ENCODE measurements at regions not wholly inside any gene's neighbourhood (a gene's known extent, or its start where the extent isn't known, plus 50 kb on each side); places are given as distances from the start of the nearest gene placed in this dataset.
"Not testable (repeated sequence)": the region's sequence is repeated elsewhere in the genome, so short reads cannot be mapped to it uniquely, and the experiment has no call there.

DNA sequence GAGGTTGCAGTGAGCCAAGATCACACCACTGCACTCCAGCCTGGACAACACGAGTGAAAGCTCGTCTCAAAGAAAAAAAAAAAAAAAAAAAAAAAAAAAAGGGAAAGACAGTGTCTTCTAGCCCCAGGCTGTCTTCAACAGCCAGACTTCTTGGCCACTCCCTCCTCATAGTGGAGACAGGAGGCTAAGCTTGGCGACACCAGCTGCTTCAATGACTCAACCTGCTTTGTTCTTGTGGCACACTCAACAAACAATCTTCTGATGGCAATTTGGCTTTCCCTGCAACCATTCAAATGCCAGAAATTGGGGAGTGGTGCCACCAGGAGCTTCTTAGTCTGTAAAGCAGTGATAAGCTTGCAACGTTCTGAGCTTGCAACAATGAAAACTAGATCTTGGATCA, 290.4 kb upstream of the DYNLRB2 start:
- no peak for DNase-seq

- not testable (repeated sequence) for DNase-seq
Observed at GRCh38 chr16:80243303-80243702, 297.5 kb upstream of the DYNLRB2 start.

DNA sequence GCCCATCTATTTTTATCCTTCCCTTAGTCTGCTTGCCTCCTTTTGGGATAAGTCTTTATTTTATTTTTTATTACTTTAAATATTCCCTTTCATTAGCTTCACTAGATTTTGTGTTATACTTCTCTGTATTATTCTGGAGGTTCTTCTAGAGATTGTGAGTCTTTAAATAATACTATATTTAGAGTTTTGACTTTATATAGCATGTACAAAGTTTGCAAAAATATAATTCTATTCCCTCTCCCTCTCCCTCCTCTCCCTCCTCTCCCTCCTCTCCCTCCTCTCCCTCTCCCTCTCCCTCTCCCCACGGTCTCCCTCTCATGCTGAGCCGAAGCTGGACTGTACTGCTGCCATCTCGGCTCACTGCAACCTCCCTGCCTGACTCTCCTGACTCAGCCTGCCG, 298.5 kb upstream of the DYNLRB2 start:
- DNase-seq: not testable (repeated sequence)

- no peak for DNase-seq
Observed at GRCh38 chr16:80233097-80233835, 307.5 kb upstream of the DYNLRB2 start.

DNA sequence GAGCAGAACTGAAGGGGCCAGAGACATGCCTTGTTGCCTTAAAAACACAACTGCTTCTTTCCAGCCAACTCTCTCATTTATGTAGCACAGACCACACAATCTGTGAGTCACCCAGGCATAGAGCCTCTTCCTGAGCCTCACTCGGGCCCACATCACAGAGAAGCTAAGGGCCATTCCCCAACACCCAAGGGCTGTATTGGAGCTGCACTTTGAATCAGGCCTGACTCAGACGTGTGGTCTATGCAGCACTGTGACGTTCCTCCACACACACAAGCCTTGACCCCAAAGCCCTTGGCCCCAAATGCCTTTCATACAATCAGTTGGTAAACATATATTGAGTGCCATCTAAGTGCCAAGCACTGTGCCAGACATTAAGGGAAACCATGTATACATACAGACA, 308.9 kb upstream of the DYNLRB2 start:
- DNase-seq: no peak

DNA sequence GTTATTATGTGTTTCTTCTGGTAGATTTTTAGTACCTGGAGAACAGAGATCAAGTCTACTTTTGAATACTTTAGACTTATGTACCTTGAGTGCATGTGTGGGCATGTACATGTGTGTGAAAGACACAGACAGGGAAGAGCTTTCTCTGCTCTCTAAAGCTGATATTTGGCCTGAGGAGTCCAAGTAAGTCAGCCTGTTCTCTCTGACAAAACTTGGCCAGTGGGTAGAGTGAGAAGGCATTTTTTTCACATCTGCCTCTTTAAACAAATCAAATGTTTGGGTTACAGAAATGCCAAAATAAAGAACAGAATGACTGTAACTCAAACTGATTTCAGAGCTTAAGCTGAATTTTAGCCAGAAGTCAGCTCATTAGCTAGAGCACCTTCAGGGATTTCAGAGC, 309.7 kb upstream of the DYNLRB2 start:
- no peak for DNase-seq

DNA sequence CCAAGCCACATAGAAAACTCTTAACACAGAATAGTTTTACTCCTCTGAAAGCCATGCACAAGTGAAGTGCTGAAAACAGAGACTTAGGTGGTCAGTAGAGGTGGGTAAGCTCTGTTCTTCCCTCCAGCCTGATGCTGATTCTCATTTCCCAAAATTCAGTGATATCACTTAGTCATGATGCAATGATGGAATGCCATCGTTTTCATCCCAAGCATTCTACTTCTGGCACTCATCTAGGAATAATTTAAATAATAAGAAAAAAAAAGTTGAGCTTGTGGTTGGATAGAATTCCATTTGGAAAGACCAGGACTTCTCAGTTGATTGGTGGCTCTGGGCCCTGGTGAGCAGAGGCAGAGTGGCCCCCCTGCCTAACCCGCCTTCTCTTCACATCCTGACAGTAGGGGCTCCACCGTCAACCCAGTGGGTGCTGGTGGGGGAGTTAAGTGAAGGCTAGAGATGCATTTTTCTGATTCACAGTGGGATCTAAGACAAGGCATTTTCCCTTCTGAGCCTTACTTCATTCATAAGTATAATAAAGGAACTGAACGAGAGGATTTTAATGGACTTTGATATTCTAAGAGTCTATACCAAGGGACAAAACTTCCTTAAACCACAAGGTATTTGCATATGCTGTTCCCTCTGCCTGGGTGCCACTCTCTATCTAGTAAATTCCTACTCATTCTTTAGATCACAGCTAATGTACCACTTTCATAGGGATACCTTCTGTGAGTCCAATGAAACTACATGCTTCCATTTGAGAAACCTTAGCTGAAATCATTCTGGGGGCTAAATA, 310.3 kb upstream of the DYNLRB2 start:
- DNase-seq: no peak

- no peak for DNase-seq
Observed at GRCh38 chr16:80226499-80226898, 314.3 kb upstream of the DYNLRB2 start.

DNA sequence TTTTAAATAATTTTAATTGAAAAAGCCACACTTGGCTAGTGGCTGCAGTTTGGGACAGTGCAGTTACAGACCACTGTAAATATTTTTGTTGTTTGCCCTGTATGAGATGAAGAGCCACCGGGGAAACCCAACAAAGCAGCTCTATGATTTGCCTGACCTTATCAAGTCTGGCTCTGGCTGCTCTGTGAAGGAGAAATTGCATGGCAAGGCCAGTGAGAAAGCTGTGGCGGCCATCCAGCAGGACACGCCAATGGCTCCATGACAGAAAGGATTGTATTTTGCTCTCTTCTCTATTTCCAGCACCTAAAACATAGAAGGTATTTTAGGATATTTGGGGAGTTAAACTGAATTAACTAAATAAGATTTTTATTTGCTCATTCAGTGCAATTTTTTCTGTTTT, 330.0 kb upstream of the DYNLRB2 start:
- DNase-seq: no peak

DNA sequence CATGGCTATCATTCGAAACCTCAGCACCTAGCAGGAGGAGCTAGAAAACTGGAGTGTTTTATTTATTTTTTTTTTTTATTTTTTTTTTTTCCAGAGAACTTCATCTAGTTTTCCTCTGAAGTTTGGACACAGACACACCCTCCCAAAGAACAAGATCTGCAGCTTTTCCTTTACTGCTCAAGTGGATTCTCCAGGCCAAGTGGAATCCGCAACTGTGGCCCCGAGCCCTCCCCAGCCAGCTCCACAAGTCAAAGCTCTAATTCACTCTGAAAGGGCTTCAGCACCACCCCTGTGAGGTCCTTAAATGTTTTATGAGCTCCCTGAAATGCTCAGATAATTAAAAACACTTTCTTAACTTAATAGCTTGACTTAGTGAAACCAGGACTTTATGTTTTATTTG, 332.1 kb upstream of the DYNLRB2 start:
- DNase-seq: no peak

DNA sequence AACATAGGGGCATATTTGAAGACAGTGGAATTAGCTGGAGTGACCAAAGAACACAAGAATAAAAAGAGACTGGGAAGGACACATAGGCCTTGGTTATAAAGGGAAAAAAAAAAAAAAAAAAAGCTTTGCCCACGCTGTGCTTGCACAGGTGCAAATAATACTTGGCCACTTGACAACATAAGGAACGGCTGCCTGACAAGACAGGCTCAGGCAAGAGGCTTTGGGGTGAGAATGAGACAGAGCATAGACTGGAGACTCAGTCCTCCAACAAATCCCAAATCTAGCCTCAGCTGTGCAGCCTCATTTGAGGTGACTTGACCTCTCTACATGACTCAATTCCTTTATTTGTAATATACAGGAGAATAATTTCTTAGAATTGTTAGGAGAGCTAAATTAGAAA, 332.8 kb upstream of the DYNLRB2 start:
- no peak for DNase-seq

GRCh38 chr16:80203821-80204220, 337.0 kb upstream of the DYNLRB2 start:
- DNase-seq: no peak

GRCh38 chr16:80202831-80203413, 337.9 kb upstream of the DYNLRB2 start:
- DNase-seq: no peak

DNA sequence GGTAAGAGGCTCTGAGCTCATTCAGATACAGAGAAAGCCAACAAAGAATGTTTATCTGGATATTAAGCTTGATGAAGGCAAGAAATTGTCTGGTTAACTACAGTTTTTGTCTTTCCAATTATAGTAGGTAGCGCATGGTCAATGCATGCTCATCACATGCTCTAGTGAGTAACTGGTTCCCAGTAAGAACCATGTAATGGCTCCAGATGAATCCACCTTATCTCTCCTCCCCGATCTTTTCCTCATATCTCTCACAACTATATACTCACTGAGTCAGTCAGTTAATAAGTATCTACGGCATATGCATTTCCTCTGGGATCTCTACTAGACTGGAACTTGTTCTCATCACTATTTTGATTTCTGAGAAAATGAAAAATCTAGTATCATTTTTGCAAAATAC, 340.7 kb upstream of the DYNLRB2 start:
- DNase-seq: no peak

DNA sequence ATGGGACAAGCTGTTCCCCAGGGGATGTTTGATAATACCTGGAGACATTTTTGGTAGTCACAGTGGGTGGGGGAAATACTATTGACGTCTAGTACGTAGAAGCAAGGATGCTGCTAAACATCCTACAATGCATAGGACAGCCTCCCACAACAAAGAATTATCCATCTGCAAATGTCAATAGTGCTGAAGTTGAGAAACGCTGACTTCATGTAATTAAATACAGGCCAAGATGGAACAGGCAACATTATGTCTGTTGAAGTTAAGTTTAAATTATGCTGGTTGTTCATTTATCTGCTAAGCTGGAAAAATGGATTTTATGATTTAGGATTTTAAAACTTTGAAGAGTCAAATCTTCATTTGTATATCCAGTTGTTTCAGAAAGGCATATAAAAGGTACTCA, 341.2 kb upstream of the DYNLRB2 start:
- no peak for DNase-seq

GRCh38 chr16:80198311-80199299, 342.2 kb upstream of the DYNLRB2 start:
- peak; percentile 51 for DNase-seq

- DNase-seq: no peak
Observed at GRCh38 chr16:80197741-80198201, 343.0 kb upstream of the DYNLRB2 start.

- DNase-seq: no peak
Observed at GRCh38 chr16:80191928-80192327, 348.9 kb upstream of the DYNLRB2 start.

DNA sequence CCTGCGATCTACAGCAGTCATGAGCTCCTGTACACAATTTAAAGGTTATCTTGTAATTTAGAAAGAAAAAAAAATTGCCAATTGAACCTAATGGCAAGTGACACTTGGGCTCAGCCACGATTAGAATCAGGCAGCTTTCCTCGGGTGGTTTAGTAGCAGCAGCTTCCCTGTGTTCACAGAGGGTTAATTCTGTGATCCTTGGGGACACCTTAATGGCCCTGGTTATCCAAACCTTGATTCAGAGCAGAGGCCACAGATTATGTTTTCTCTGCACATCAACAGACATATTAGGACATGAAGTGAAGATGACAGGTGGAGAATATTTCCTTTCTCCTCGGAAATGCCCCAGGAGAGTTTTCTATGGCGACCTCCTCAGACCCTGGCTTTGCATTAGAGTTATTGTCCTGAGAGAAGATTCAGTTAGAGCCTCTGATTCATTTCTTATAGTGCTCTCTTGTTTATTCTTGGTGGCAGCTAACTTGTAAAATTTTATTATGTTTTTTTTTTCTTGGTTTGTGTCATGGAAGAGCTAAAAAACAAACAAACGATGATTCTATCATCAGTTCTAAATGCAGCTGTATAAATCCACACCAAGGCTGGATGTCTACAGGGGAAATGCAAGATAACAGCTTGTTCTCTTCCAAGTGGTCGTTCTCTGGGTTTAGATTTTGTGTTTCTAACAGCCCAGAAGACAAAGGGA, 351.2 kb upstream of the DYNLRB2 start:
- no peak for DNase-seq

- DNase-seq: no peak
Observed at GRCh38 chr16:80176114-80176513, 364.7 kb upstream of the DYNLRB2 start.

GRCh38 chr16:80175011-80175410, 365.8 kb upstream of the DYNLRB2 start:
- DNase-seq: no peak

DNA sequence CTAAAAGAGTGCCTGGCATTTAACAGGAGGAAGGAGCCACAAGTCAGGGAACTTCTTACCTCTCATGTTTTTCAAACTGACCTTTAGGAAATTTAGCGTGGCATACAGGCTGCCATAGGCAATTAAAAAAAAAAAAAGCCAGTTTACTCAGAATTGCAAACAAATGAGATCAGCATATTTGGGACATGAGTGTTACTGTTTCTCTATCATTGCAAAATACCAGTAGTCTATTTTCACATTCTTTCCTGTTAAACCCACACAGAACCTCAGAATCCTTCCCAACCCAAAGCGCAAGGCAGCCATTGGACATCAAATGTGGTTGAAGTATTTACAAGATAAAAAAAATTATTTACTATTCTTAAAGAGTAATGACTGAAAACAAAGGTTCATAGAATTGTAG, 366.4 kb upstream of the DYNLRB2 start:
- no peak for DNase-seq
